ENCODE measurements at regions not wholly inside any gene's neighbourhood (a gene's known extent, or its start where the extent isn't known, plus 50 kb on each side); places are given as distances from the start of the nearest gene placed in this dataset.

DNA sequence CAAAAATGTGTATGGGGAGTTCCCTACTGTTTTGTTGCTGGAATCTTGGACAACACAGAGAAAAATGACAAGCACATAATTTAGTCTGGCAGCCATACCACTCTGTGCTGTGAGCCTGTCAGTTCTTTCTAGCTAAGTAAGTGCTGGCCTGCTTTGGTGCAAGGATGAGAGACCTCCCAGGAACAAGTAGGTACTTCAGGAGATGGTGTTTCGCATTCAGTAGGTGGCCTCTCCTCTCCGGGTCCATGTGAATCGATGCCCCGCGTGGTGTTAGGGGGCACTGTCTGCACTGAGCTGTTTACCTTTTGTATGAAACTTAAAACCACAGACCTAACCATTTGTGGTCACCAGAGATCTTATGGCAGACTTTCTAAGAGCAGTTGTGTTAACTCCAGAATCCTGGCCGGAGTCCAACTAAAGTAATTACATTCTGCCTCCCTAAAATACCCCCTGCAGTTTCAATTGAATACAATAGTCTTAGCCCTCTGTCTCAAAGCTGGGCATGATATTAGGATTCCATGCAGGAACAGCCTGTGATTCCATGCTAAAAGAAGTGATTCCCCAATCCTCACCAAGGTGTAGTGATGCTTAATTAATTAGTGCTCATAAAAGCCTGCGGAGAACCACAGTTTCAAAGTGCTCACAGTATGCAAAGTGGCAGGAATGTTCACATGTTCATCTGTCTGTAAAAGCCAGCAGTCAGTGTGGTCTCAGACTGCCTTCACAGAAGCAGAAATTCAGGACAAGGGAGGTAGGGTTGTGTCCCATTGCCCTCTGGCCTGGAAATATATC is 64.2 kb downstream of the LLPH start:
- Histone ChIP-seq H3K4me1 (no peaks in the 10 kb centered on the region), H3K27ac (no peak overlapping the region), H3K4me3 (no peak overlapping the region), H3K36me3 (replicated peaks in 1 of 2; ENCODE audit: insufficient read depth in 1 of 2, low read depth in 2 of 2) (no peaks in the 10 kb centered on the region), H3K9me3 (no peaks in the 10 kb centered on the region), H3K27me3 (no peaks in the 10 kb centered on the region)
- ATAC-seq (no peak), DNase-seq (no peak)
- WGBS, 2 donors = 24 to 39% methylated on average over 7 of the region's 7 CpGs
- TF ChIP-seq, protein P1, sequence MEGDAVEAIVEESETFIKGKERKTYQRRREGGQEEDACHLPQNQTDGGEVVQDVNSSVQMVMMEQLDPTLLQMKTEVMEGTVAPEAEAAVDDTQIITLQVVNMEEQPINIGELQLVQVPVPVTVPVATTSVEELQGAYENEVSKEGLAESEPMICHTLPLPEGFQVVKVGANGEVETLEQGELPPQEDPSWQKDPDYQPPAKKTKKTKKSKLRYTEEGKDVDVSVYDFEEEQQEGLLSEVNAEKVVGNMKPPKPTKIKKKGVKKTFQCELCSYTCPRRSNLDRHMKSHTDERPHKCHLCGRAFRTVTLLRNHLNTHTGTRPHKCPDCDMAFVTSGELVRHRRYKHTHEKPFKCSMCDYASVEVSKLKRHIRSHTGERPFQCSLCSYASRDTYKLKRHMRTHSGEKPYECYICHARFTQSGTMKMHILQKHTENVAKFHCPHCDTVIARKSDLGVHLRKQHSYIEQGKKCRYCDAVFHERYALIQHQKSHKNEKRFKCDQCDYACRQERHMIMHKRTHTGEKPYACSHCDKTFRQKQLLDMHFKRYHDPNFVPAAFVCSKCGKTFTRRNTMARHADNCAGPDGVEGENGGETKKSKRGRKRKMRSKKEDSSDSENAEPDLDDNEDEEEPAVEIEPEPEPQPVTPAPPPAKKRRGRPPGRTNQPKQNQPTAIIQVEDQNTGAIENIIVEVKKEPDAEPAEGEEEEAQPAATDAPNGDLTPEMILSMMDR (IDR thresholded peaks at IDR 0.05) = no peak
- no peak for TF ChIP-seq POLR2A (IDR thresholded peaks at IDR 0.05)
- intact Hi-C loops (cut with DNase I) = no loop called here

DNA sequence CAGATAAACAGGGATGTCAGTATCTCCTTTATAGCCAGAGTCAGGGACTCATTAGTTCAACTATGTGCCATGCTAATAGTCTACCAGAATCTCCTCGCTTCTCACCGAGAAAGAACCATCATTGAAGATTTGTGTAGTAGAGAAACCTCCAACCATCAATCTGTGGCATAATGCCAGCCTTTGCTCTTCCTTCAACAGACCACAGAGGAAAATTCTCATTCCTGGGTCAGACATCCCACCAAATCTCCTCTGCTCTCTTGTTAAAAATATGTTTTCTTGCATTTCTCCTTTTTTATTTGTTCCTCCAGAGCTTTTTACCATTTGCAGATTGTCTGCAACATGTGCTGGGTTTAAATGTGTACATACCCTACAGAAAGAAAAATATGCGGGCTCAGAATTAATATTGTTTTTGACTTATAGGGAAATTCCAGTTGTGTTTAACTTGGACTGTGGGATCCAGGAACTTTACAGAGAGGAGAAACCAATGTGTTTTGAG is 64.9 kb downstream of the LLPH start:
- DNase-seq = no peak
- Histone ChIP-seq H3K36me3 (replicated peaks in 1 of 2; ENCODE audit: insufficient read depth in 1 of 2, low read depth in 2 of 2) (no peaks in the 10 kb centered on the region), H3K9me3 (no peaks in the 10 kb centered on the region), H3K4me1 (no peaks in the 10 kb centered on the region), H3K4me3 (no peak overlapping the region), H3K27me3 (no peaks in the 10 kb centered on the region), H3K27ac (no peak overlapping the region)
- no peak for TF ChIP-seq POLR2A (IDR thresholded peaks at IDR 0.05)
- TF ChIP-seq, protein P1 (IDR thresholded peaks at IDR 0.05) = no peak
- 79 to 86% methylated on average over 3 of the region's 3 CpGs for WGBS, 2 donors
- no peak for ATAC-seq
- intact Hi-C loops (cut with DNase I) = no loop called here

- ATAC-seq = no peak
- 51 to 71% methylated on average over 3 of the region's 3 CpGs for WGBS, 2 donors
- no peak overlapping the region for H3K27ac ChIP-seq
- no peak for DNase-seq
- no peaks in the 10 kb centered on the region for H3K9me3 ChIP-seq
- intact Hi-C loops (cut with DNase I) = no loop called here
- no peaks in the 10 kb centered on the region for H3K27me3 ChIP-seq
- no peak overlapping the region for H3K4me3 ChIP-seq
- H3K36me3 ChIP-seq (replicated peaks in 1 of 2; ENCODE audit: insufficient read depth in 1 of 2, low read depth in 2 of 2) = no peaks in the 10 kb centered on the region
- H3K4me1 ChIP-seq = no peaks in the 10 kb centered on the region
- TF ChIP-seq POLR2A (IDR thresholded peaks at IDR 0.05) = no peak
- TF ChIP-seq, protein P1 (IDR thresholded peaks at IDR 0.05) = no peak
Observed at GRCh38 chr12:66065150-66065549, 65.4 kb downstream of the LLPH start.

GRCh38 chr12:66063916-66064315 is 66.6 kb downstream of the LLPH start:
- WGBS, 2 donors = 63 to 71% methylated on average over 3 of the region's 3 CpGs
- Histone ChIP-seq H3K4me1 (no peaks in the 10 kb centered on the region), H3K9me3 (no peaks in the 10 kb centered on the region), H3K27me3 (no peaks in the 10 kb centered on the region), H3K27ac (no peak overlapping the region), H3K36me3 (replicated peaks in 1 of 2; ENCODE audit: insufficient read depth in 1 of 2, low read depth in 2 of 2) (no peaks in the 10 kb centered on the region), H3K4me3 (no peak overlapping the region)
- no peak for TF ChIP-seq POLR2A (IDR thresholded peaks at IDR 0.05)
- TF ChIP-seq, protein P1 (IDR thresholded peaks at IDR 0.05) = no peak
- DNase-seq (no peak), ATAC-seq (no peak)
- intact Hi-C loops (cut with DNase I) = no loop called here

DNA sequence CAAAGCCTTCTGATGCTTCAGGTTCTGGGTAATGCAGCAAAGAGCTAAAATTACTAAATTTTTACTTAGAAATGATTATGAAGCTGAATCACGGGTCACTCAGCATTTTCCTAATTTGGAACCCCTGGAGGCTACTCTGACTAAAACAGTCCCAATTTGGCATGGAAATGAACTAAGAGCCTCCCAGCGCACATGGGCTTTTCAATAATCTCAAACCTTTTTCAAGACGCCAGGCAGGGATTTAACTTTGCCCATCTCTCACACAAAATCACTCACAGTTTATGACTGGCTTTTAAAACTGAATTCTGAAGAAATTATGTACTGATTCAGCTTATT is 68.3 kb downstream of the LLPH start:
- no peak for TF ChIP-seq POLR2A (IDR thresholded peaks at IDR 0.05)
- TF ChIP-seq, protein P1 (IDR thresholded peaks at IDR 0.05) = no peak
- WGBS, 2 donors = 68 to 83% methylated on average over 3 of the region's 3 CpGs
- Histone ChIP-seq H3K27ac (no peak overlapping the region), H3K27me3 (no peaks in the 10 kb centered on the region), H3K36me3 (replicated peaks in 1 of 2; ENCODE audit: insufficient read depth in 1 of 2, low read depth in 2 of 2) (no peaks in the 10 kb centered on the region), H3K9me3 (no peaks in the 10 kb centered on the region), H3K4me3 (no peak overlapping the region), H3K4me1 (no peaks in the 10 kb centered on the region)
- ATAC-seq (no peak), DNase-seq (no peak)
- intact Hi-C loops (cut with DNase I) = no loop called here

Measured in body of pancreas (tissue), 4 donors.